Naive B cell (primary cell): ENCODE measurements at regions not wholly inside any gene's neighbourhood (a gene's known extent, or its start where the extent isn't known, plus 50 kb on each side); places are given as distances from the start of the nearest gene placed in this dataset.

Source experiments
- ATAC-seq, 2 donors: fragments of 150-1000 bp; cut with Tn5 transposase; 2 replicates each; pipeline ENCODE4 v1.10.0; 2021; ENCODE audit warnings: low read depth in 2 of 2, mild to moderate bottlenecking in 2 of 2, moderate library complexity in 2 of 2
- DNase-seq: peaks from one replicate; pipeline ENCODE4 v3.0.0; 2022
- H3K27ac Mint-ChIP-seq, 6 donors: one replicate each; pipeline ENCODE4 v1.8.0; 2020 to 2022; ENCODE audit warnings: mild to moderate bottlenecking in 6 of 6, mixed read lengths in 6 of 6, moderate library complexity in 5 of 6, inconsistent platforms in 2 of 6
- H3K27me3 Mint-ChIP-seq, 3 donors: one replicate each; pipeline ENCODE4 v1.8.0; 2021 to 2022; ENCODE audit warnings: mixed read lengths in 3 of 3, mild to moderate bottlenecking in 1 of 3
- H3K36me3 Mint-ChIP-seq, 2 donors: one replicate each; pipeline ENCODE4 v1.8.0; 2020 to 2022; ENCODE audit warnings: mixed read lengths in 2 of 2, inconsistent platforms in 1 of 2, mild to moderate bottlenecking in 1 of 2
- H3K4me1 Mint-ChIP-seq, 3 donors: one replicate each; pipeline ENCODE4 v1.8.0; 2020 to 2022; ENCODE audit warnings: mixed read lengths in 3 of 3, inconsistent platforms in 1 of 3, mild to moderate bottlenecking in 1 of 3, moderate library complexity in 1 of 3
- H3K4me3 Mint-ChIP-seq, 8 donors: one replicate each; pipeline ENCODE4 v1.8.0; 2020 to 2022; ENCODE audit warnings: mild to moderate bottlenecking in 8 of 8, mixed read lengths in 8 of 8, moderate library complexity in 8 of 8, inconsistent platforms in 2 of 8
- H3K9me3 Mint-ChIP-seq, 7 donors: one replicate each; pipeline ENCODE4 v1.8.0; 2020 to 2022; ENCODE audit warnings: mixed read lengths in 7 of 7, mild to moderate bottlenecking in 5 of 7, inconsistent platforms in 2 of 7, moderate library complexity in 1 of 7

- DNase-seq: no peak
- no peaks in the 10 kb centered on the region for H3K36me3 Mint-ChIP-seq
- H3K27me3 Mint-ChIP-seq: no peaks in the 10 kb centered on the region
- H3K27ac Mint-ChIP-seq: peak overlapping the region in 3 of 6 donors; percentile 57 to 91 (median 86)
- H3K4me3 Mint-ChIP-seq: peak overlapping the region in 2 of 8 donors; percentile 22 to 56
- H3K4me1 Mint-ChIP-seq: peaks cover 20 to 26% (median 25%) of the 10 kb centered on the region in 3 donors
- no peak for ATAC-seq
- H3K9me3 Mint-ChIP-seq: peaks cover 0 to 4% (median 0%) of the 10 kb centered on the region in 7 donors
Measured at GRCh38 chr6:14945461-14946185, 300.2 kb upstream of the JARID2 start.

GRCh38 chr6:14946753-14947152 lies 299.1 kb upstream of the JARID2 start:
- peaks cover 20 to 26% (median 25%) of the 10 kb centered on the region in 3 donors for H3K4me1 Mint-ChIP-seq

GRCh38 chr6:14948586-14949245 lies 297.2 kb upstream of the JARID2 start:
- DNase-seq (no peak), ATAC-seq (no peak)
- Mint-ChIP-seq H3K9me3 (peaks cover 0 to 4% (median 0%) of the 10 kb centered on the region in 7 donors), H3K27me3 (no peaks in the 10 kb centered on the region), H3K4me3 (no peak overlapping the region), H3K36me3 (no peaks in the 10 kb centered on the region), H3K4me1 (peaks cover 22 to 26% (median 25%) of the 10 kb centered on the region in 3 donors), H3K27ac (peak overlapping the region in 3 of 6 donors; percentile 37 to 66 (median 61))

More at GRCh38 chr6:14946753-14947152, 299.1 kb upstream of the JARID2 start:
- H3K4me3 Mint-ChIP-seq: peak overlapping the region in 4 of 8 donors; percentile 12 to 66 (median 50)
- H3K36me3 Mint-ChIP-seq: no peaks in the 10 kb centered on the region
- peak overlapping the region in 3 of 6 donors; percentile 56 to 67 (median 60) for H3K27ac Mint-ChIP-seq
- no peaks in the 10 kb centered on the region for H3K27me3 Mint-ChIP-seq
- ATAC-seq (no peak), DNase-seq (no peak)
- peaks cover 0 to 4% (median 0%) of the 10 kb centered on the region in 7 donors for H3K9me3 Mint-ChIP-seq

GRCh38 chr6:14950103-14950969 lies 295.5 kb upstream of the JARID2 start:
- Mint-ChIP-seq H3K4me3 (no peak overlapping the region), H3K4me1 (peaks cover 23 to 26% (median 23%) of the 10 kb centered on the region in 3 donors), H3K36me3 (peaks cover 0 to 5% of the 10 kb centered on the region in 2 donors), H3K27ac (peak overlapping the region in 2 of 6 donors; percentile 34 to 54), H3K27me3 (no peaks in the 10 kb centered on the region), H3K9me3 (peaks cover 2 to 8% (median 4%) of the 10 kb centered on the region in 7 donors)
- no peak for DNase-seq
- ATAC-seq: no peak

GRCh38 chr6:14950970-14951276 lies 294.9 kb upstream of the JARID2 start:
- no peak for DNase-seq
- H3K36me3 Mint-ChIP-seq: peaks cover 0 to 5% of the 10 kb centered on the region in 2 donors
- no peak overlapping the region for H3K4me3 Mint-ChIP-seq
- no peaks in the 10 kb centered on the region for H3K27me3 Mint-ChIP-seq
- H3K4me1 Mint-ChIP-seq: peaks cover 17 to 25% (median 18%) of the 10 kb centered on the region in 3 donors
- no peak for ATAC-seq
- no peak overlapping the region for H3K27ac Mint-ChIP-seq
- peaks cover 2 to 8% (median 4%) of the 10 kb centered on the region in 7 donors for H3K9me3 Mint-ChIP-seq

- no peak for ATAC-seq
- Mint-ChIP-seq H3K27ac (peak overlapping the region in 2 of 6 donors; percentile 15 to 28), H3K4me3 (no peak overlapping the region), H3K9me3 (peaks cover 2 to 8% (median 4%) of the 10 kb centered on the region in 7 donors), H3K27me3 (no peaks in the 10 kb centered on the region), H3K36me3 (peaks cover 5 to 7% of the 10 kb centered on the region in 2 donors), H3K4me1 (peaks cover 13 to 17% (median 14%) of the 10 kb centered on the region in 3 donors)
- no peak for DNase-seq
Measured at GRCh38 chr6:14951704-14952103, 294.2 kb upstream of the JARID2 start.

- H3K36me3 Mint-ChIP-seq: peaks cover 5 to 7% of the 10 kb centered on the region in 2 donors
- ATAC-seq: no peak
- H3K4me3 Mint-ChIP-seq: no peak overlapping the region
- no peak for DNase-seq
- H3K4me1 Mint-ChIP-seq: peaks cover 5 to 21% (median 9%) of the 10 kb centered on the region in 3 donors
- H3K27me3 Mint-ChIP-seq: no peaks in the 10 kb centered on the region
- peaks cover 2 to 8% (median 4%) of the 10 kb centered on the region in 7 donors for H3K9me3 Mint-ChIP-seq
- peak overlapping the region in 3 of 6 donors; percentile 54 to 85 (median 56) for H3K27ac Mint-ChIP-seq
Measured at GRCh38 chr6:14953836-14954235, 292.0 kb upstream of the JARID2 start.

GRCh38 chr6:14957355-14958059 lies 288.4 kb upstream of the JARID2 start:
- H3K27ac Mint-ChIP-seq: peak overlapping the region in 4 of 6 donors; percentile 7 to 83 (median 23)
- DNase-seq: peak; percentile 28

GRCh38 chr6:14959324-14959885 lies 286.5 kb upstream of the JARID2 start:
- Mint-ChIP-seq H3K9me3 (peaks cover 2 to 8% (median 4%) of the 10 kb centered on the region in 7 donors), H3K4me3 (no peak overlapping the region), H3K27ac (peak overlapping the region in 1 of 6 donors; percentile 88), H3K36me3 (peaks cover 5 to 7% of the 10 kb centered on the region in 2 donors), H3K4me1 (peaks cover 5 to 21% (median 8%) of the 10 kb centered on the region in 3 donors), H3K27me3 (no peaks in the 10 kb centered on the region)
- ATAC-seq (no peak), DNase-seq (no peak)

More at GRCh38 chr6:14957355-14958059, 288.4 kb upstream of the JARID2 start:
- H3K27me3 Mint-ChIP-seq: no peaks in the 10 kb centered on the region
- peak overlapping the region in 4 of 8 donors; percentile 18 to 61 (median 54) for H3K4me3 Mint-ChIP-seq
- peaks cover 2 to 8% (median 4%) of the 10 kb centered on the region in 7 donors for H3K9me3 Mint-ChIP-seq
- H3K4me1 Mint-ChIP-seq: peaks cover 5 to 22% (median 13%) of the 10 kb centered on the region in 3 donors
- peaks cover 5 to 7% of the 10 kb centered on the region in 2 donors for H3K36me3 Mint-ChIP-seq
- ATAC-seq: peak; percentile 85 to 93

- Mint-ChIP-seq H3K27me3 (no peaks in the 10 kb centered on the region), H3K9me3 (peaks cover 0 to 8% (median 5%) of the 10 kb centered on the region in 7 donors), H3K36me3 (peaks cover 0 to 8% of the 10 kb centered on the region in 2 donors), H3K4me3 (no peak overlapping the region), H3K27ac (peak overlapping the region in 2 of 6 donors; percentile 47 to 58), H3K4me1 (peaks cover 0 to 4% (median 2%) of the 10 kb centered on the region in 3 donors)
- ATAC-seq: no peak
- DNase-seq: no peak
Measured at GRCh38 chr6:14964556-14965270, 281.2 kb upstream of the JARID2 start.

GRCh38 chr6:14965424-14966075 lies 280.3 kb upstream of the JARID2 start:
- Mint-ChIP-seq H3K9me3 (peaks cover 0 to 13% (median 5%) of the 10 kb centered on the region in 7 donors), H3K36me3 (peaks cover 0 to 8% of the 10 kb centered on the region in 2 donors), H3K4me1 (peaks cover 0 to 4% (median 2%) of the 10 kb centered on the region in 3 donors), H3K27ac (peak overlapping the region in 1 of 6 donors; percentile 60), H3K27me3 (no peaks in the 10 kb centered on the region), H3K4me3 (no peak overlapping the region)
- no peak for DNase-seq
- no peak for ATAC-seq
